A673 (cell line): ENCODE measurements at regions not wholly inside any gene's neighbourhood (a gene's known extent, or its start where the extent isn't known, plus 50 kb on each side); places are given as distances from the start of the nearest gene placed in this dataset.

Experiments
- BruUV-seq: library from RNA; stranded (reverse); fragments of 400-500 nt; replicated peaks from 2 replicates; lab custom pipeline; 2021; lab: Mats Ljungman, UMichigan
- CTCF ChIA-PET: fragments of 300-600 bp; sonication (Branson Sonifier 250); formaldehyde crosslinking; loops from one replicate; lab custom pipeline; 2022; ENCODE audit warnings: antibody characterized with exemption; lab: Charles Lee
- POLR2A ChIA-PET: fragments of 300-600 bp; sonication (Branson Sonifier 250); formaldehyde crosslinking; loops from one replicate; lab custom pipeline; 2022; ENCODE audit warnings: antibody characterized with exemption; ENCODE audit not compliant: low non-redundant PET; lab: Charles Lee
- DNase-seq: peaks from one replicate; pipeline ENCODE4 v3.0.0-alpha.2; 2015; ENCODE audit warnings: low spot score
- H3K27ac ChIP-seq: fragments of 200-600 bp; sonication (generic); 2 replicates; pipeline ENCODE4 v1.5.1; 2016; ENCODE audit warnings: mixed run types, low read depth, mild to moderate bottlenecking, mixed read lengths, antibody characterized with exemption, low read length; ENCODE audit not compliant: poor library complexity, severe bottlenecking
- H3K27me3 ChIP-seq: fragments of 200-600 bp; sonication (generic); replicated peaks from 2 replicates; pipeline ENCODE4 v1.6.1; 2017; ENCODE audit warnings: mixed run types, low read depth, mild to moderate bottlenecking, mixed read lengths, antibody characterized with exemption, low read length; ENCODE audit not compliant: insufficient read depth, poor library complexity
- H3K36me3 ChIP-seq: fragments of 200-600 bp; sonication (generic); 2 replicates; pipeline ENCODE4 v1.6.1; 2016; ENCODE audit warnings: mixed run types, mild to moderate bottlenecking, mixed read lengths, antibody characterized with exemption, low read length; ENCODE audit not compliant: insufficient read depth, poor library complexity, severe bottlenecking
- H3K4me1 ChIP-seq: fragments of 200-600 bp; sonication (generic); 2 replicates; pipeline ENCODE4 v1.6.1; 2017; ENCODE audit warnings: mixed run types, mild to moderate bottlenecking, mixed read lengths, antibody characterized with exemption, low read length; ENCODE audit not compliant: insufficient read depth, poor library complexity, severe bottlenecking
- H3K4me3 ChIP-seq: fragments of 200-600 bp; sonication (generic); 2 replicates; pipeline ENCODE4 v1.5.1; 2016; ENCODE audit warnings: low read depth, mixed run types, mild to moderate bottlenecking, mixed read lengths, low read length; ENCODE audit not compliant: poor library complexity, severe bottlenecking
- H3K9me3 ChIP-seq: fragments of 200-600 bp; sonication (generic); 2 replicates; pipeline ENCODE4 v1.6.1; 2016; ENCODE audit warnings: mixed run types, low read depth, mild to moderate bottlenecking, mixed read lengths, antibody characterized with exemption, low read length; ENCODE audit not compliant: poor library complexity, severe bottlenecking
- CTCF ChIP-seq: fragments of 300-800, 200-600 bp; sonication (generic); conservative IDR thresholded peaks from 2 replicates; pipeline ENCODE4 v1.5.1; 2017; ENCODE audit warnings: low read depth, mild to moderate bottlenecking, antibody characterized with exemption, low read length, moderate library complexity, mixed read lengths
- EZH2 ChIP-seq: fragments of 200-600 bp; sonication (generic); IDR thresholded peaks from 2 replicates; pipeline ENCODE4 v1.6.1; 2017; ENCODE audit warnings: borderline replicate concordance, low read depth, mild to moderate bottlenecking, mixed read lengths, antibody characterized with exemption, low read length; ENCODE audit not compliant: poor library complexity, severe bottlenecking
- intact Hi-C: fragments of 100-400 bp; cut with micrococcal nuclease; formaldehyde crosslinking; loops from one replicate; pipeline ENCODE4 v1.10.0; 2022; ENCODE audit not compliant: unreplicated experiment

GRCh38 chr13:61768175-61768574 is 352.5 kb upstream of the PCDH20 start:
- no peaks in the 10 kb centered on the region for H3K9me3 ChIP-seq
- H3K4me3 ChIP-seq, result no peak overlapping the region
- DNase-seq, result no peak
- BruUV-seq, result no TSS peak
- CTCF ChIA-PET, result no interaction called here
- H3K36me3 ChIP-seq, result no peaks in the 10 kb centered on the region
- intact Hi-C loops, result no loop called here
- POLR2A ChIA-PET, result no interaction called here
- TF ChIP-seq EZH2, result no peak
- no peak for TF ChIP-seq CTCF
- H3K27me3 ChIP-seq, result no peaks in the 10 kb centered on the region
- H3K4me1 ChIP-seq, result no peaks in the 10 kb centered on the region
- H3K27ac ChIP-seq, result no peak overlapping the region

DNA sequence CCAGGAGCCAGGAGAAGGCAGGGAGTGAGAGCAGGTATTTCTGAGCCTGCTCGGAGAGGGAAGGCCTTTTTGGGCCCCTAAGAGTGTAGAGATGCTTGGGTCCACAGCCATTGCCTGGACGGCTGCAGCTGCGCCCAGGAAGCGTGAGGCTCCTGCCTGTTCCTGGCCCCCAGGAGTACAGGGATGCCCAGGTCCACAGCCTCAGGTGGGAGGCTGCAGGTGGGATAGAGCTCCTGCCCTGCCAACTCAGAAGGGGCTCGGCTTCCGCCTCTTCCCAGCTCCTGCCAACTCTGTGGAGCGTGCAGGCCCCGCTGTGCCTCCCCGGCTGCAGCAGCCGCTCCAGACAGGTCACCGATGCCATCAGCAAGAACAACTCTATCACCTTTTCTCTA is 351.0 kb upstream of the PCDH20 start:
- H3K36me3 ChIP-seq, result no peaks in the 10 kb centered on the region
- no peak overlapping the region for H3K4me3 ChIP-seq
- BruUV-seq, result no TSS peak
- H3K27ac ChIP-seq, result no peak overlapping the region
- CTCF ChIA-PET, result no interaction called here
- no peak for DNase-seq
- no peaks in the 10 kb centered on the region for H3K4me1 ChIP-seq
- no peaks in the 10 kb centered on the region for H3K27me3 ChIP-seq
- TF ChIP-seq CTCF, result no peak
- TF ChIP-seq EZH2, result no peak
- intact Hi-C loops, result no loop called here
- H3K9me3 ChIP-seq, result no peaks in the 10 kb centered on the region
- POLR2A ChIA-PET, result no interaction called here

- intact Hi-C loops, result no loop called here
- POLR2A ChIA-PET, result no interaction called here
- H3K27me3 ChIP-seq, result no peaks in the 10 kb centered on the region
- no TSS peak for BruUV-seq
- CTCF ChIA-PET, result no interaction called here
- H3K36me3 ChIP-seq, result no peaks in the 10 kb centered on the region
- no peaks in the 10 kb centered on the region for H3K9me3 ChIP-seq
- H3K4me1 ChIP-seq, result no peaks in the 10 kb centered on the region
- H3K4me3 ChIP-seq, result no peak overlapping the region
- TF ChIP-seq EZH2 (no peak), CTCF (no peak)
- DNase-seq, result no peak
- no peak overlapping the region for H3K27ac ChIP-seq
Measured at GRCh38 chr13:61765940-61766666, 350.5 kb upstream of the PCDH20 start.
